WTC11 (cell line): ENCODE measurements at regions not wholly inside any gene's neighbourhood (a gene's known extent, or its start where the extent isn't known, plus 50 kb on each side); places are given as distances from the start of the nearest gene placed in this dataset.

Source experiments
- ATF2 ChIP-seq: sonication (generic); formaldehyde crosslinking; IDR thresholded peaks from 2 replicates; pipeline ENCODE4 v1.8.1; 2022; ENCODE audit warnings: low read depth, missing genetic modification reagents, borderline replicate concordance
- CTCF ChIP-seq: fragments of 200-600 bp; IDR thresholded peaks from 2 replicates; pipeline ENCODE4 v1.8.0; 2022; ENCODE audit warnings: antibody characterized with exemption
- ELF4 ChIP-seq: sonication (generic); formaldehyde crosslinking; IDR thresholded peaks from 2 replicates; pipeline ENCODE4 v1.8.1; 2022; ENCODE audit warnings: low read depth, mild to moderate bottlenecking, moderate library complexity, missing genetic modification reagents
- FOXJ3 ChIP-seq: sonication (generic); formaldehyde crosslinking; IDR thresholded peaks from 2 replicates; pipeline ENCODE4 v1.9.0; 2021; ENCODE audit warnings: missing genetic modification reagents, mild to moderate bottlenecking, borderline replicate concordance
- FOXP4 ChIP-seq: sonication (generic); formaldehyde crosslinking; IDR thresholded peaks from 2 replicates; pipeline ENCODE4 v1.8.0; 2022; ENCODE audit warnings: mild to moderate bottlenecking, missing genetic modification reagents
- MYBL2 ChIP-seq: sonication (generic); formaldehyde crosslinking; IDR thresholded peaks from 2 replicates; pipeline ENCODE4 v1.8.1; 2023; ENCODE audit warnings: mild to moderate bottlenecking, moderate library complexity, missing genetic modification reagents
- NR2C2 ChIP-seq: sonication (generic); formaldehyde crosslinking; IDR thresholded peaks from 2 replicates; pipeline ENCODE4 v1.8.0; 2022; ENCODE audit warnings: mild to moderate bottlenecking, missing genetic modification reagents
- RELA ChIP-seq: sonication (generic); formaldehyde crosslinking; IDR thresholded peaks from 2 replicates; pipeline ENCODE4 v1.8.1; 2022; ENCODE audit warnings: missing genetic modification reagents, mild to moderate bottlenecking, borderline replicate concordance
- SMAD4 ChIP-seq: sonication (generic); formaldehyde crosslinking; IDR thresholded peaks from 2 replicates; pipeline ENCODE4 v1.8.0; 2022; ENCODE audit warnings: mild to moderate bottlenecking, missing genetic modification reagents
- SP1 ChIP-seq: sonication (generic); formaldehyde crosslinking; conservative IDR thresholded peaks from 2 replicates; pipeline ENCODE4 v1.8.1; 2022; ENCODE audit warnings: missing genetic modification reagents
- USF2 ChIP-seq: sonication (generic); formaldehyde crosslinking; IDR thresholded peaks from 2 replicates; pipeline ENCODE4 v1.8.1; 2023; ENCODE audit warnings: mild to moderate bottlenecking, missing genetic modification reagents, moderate library complexity
- ZBTB21 ChIP-seq: sonication (generic); formaldehyde crosslinking; IDR thresholded peaks from 2 replicates; pipeline ENCODE4 v1.8.1; 2023; ENCODE audit warnings: mild to moderate bottlenecking, missing genetic modification reagents, borderline replicate concordance
- ZNF317 ChIP-seq: sonication (generic); formaldehyde crosslinking; IDR thresholded peaks from 2 replicates; pipeline ENCODE4 v1.8.1; 2023; ENCODE audit warnings: low read depth, mild to moderate bottlenecking, moderate library complexity, missing genetic modification reagents, borderline replicate concordance
- ZNF416 ChIP-seq: fragments of 250-450 bp; sonication (Bioruptor Pico); IDR thresholded peaks from 2 replicates; pipeline ENCODE4 v1.9.0; 2021; ENCODE audit warnings: mild to moderate bottlenecking, inconsistent platforms

GRCh38 chr11:42825598-42825997, 486.2 kb upstream of the API5 start:
- TF ChIP-seq CTCF, result no peak
- TF ChIP-seq NR2C2 (CRISPR knock-in tag), result no peak
- TF ChIP-seq SP1 (CRISPR knock-in tag), result no peak
- TF ChIP-seq ATF2 (CRISPR knock-in tag), result no peak
- no peak for TF ChIP-seq FOXJ3 (CRISPR knock-in tag)
- no peak for TF ChIP-seq FOXP4 (CRISPR knock-in tag)
- no peak for TF ChIP-seq SMAD4
- no peak for TF ChIP-seq ZNF416 (CRISPR knock-in tag)
- TF ChIP-seq USF2 (CRISPR knock-in tag), result no peak
- no peak for TF ChIP-seq RELA (CRISPR knock-in tag)
- no peak for TF ChIP-seq ZBTB21 (CRISPR knock-in tag)
- no peak for TF ChIP-seq ZNF317
- no peak for TF ChIP-seq MYBL2
- TF ChIP-seq ELF4 (CRISPR knock-in tag), result no peak
